GM18873 (cell line): ENCODE measurements at regions not wholly inside any gene's neighbourhood (a gene's known extent, or its start where the extent isn't known, plus 50 kb on each side); places are given as distances from the start of the nearest gene placed in this dataset.
"Not testable (repeated sequence)": the region's sequence is repeated elsewhere in the genome, so short reads cannot be mapped to it uniquely, and the experiment has no call there.

Experiments
- ATAC-seq: cut with Tn5 transposase; IDR thresholded peaks from one replicate; pipeline ENCODE4 v1.9.1; 2021; ENCODE audit warnings: mild to moderate bottlenecking, moderate library complexity, moderate number of reproducible peaks; ENCODE audit not compliant: unreplicated experiment, low FRiP score

DNA sequence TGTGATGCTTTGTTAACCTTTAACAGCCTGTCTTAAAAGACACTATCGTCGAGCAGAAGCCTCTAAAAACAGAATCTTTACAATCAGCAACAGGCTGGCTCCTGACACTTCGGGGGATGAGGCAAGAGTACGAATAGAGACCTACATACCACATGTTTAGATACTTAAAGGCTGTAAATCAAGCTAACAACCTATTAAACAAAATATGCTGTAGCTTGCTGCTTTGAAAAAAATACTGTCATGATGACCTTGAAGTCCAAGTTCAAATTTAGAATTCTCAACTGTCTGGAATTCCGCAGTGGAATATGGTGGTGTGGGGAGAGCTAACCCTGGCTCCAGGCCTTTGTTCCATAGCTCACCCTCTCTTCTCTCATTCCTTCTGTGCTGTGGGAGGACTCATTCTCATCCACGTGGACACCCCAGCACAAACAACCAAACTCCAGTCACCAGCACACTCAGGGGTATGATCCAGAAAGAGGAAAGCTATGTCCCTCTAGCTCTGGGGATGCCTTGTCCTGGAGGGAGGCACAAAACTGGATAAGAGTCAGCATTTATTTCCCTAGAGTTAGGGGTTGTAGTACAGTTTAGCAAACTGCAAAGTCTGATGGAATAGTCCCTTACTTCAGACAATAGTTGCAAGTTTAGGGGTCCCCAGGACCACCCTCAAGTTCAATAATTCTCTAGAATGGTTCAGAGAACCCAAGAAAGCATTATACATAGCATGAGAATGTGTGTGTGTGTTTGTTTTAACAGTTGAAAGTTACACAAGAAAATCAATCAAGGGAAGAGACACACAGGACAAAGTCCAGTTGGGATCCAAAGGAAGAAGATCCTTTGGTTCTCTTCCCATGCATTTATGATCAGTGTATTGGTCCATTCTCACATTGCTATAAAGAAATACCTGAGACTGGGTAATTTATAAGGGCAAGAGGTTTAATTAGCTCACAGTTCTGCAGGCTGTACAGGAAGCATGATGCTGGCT lies 196.1 kb upstream of the SVIL start:
- no peak for ATAC-seq

DNA sequence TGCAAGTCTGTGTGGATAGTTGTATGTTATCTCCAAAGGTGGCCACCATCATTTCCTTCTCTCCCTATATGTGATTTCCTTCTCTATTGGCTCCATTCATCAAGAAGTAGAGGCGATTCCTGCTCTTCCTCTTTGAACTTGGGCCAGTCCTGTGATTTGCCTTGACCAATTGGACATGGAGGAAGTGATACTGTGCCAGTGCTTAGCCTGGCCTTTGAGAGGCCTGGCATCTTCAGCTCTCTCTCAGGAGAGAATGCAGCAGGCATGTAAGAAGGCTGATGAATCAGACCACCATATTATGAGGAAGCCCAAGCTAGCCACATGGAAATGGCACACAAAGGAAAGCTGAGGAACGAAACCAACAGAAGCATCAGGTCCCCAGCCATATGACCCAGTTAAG lies 195.0 kb upstream of the SVIL start:
- ATAC-seq: no peak

DNA sequence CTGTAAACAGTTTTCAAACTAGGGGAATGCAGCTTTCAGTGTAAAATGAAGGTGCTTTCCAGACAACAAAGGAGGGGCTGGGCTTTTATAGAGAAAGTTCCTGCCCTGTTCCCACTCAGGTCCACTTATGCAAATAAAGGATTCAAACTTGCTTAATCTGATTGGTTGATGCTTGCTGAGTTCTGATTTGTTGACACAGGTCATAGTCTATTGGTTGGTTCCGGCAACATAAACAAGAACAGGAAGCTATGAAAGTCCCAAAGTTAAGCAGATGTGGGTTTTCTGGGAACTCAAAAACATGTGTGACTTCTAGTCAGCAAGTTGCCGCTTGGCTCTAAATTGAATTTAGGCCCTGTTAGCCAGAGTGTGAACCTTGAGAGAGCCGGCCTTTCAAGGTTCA lies 194.2 kb upstream of the SVIL start:
- ATAC-seq: no peak

DNA sequence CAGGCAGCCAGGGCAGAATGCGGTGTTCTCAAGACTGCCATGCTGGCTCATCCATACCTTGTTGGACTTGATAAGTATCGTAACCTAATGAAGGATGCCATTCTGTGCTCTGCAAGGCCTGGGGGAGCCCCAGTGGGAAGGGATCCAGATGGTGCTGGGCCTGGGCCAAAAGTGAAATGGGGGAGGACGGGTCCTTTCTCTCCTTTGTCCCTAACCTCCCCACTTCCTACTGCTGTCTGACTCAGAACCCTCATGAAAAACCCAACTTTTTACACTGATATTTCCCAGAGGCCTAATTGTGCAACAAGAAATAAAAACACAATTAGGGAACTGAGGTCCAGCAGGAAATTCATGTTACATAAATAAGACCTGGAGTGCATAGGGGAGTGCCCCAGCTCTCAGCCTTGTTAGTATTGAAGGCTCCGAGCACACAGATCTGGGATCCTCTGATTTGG lies 193.7 kb upstream of the SVIL start:
- ATAC-seq: no peak

DNA sequence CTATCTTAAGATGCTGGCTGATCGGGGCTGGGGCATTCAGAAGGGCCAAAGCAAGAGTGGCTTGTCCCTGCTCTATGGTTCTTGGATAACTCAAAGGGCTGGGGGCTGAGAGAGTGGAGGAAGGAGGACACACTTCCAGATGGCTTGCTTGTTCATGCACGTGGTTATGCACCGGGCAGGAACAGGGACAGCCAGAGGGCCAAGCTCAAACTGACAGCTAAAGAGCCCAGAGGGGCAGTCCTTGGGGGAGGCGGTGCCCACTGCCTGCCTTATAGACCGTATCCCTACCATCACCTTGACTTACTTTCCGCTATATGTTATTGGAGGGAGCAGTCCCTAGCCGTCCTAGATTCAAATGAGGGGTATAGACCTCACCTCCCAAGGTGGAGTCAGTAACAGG lies 192.7 kb upstream of the SVIL start:
- no peak for ATAC-seq

DNA sequence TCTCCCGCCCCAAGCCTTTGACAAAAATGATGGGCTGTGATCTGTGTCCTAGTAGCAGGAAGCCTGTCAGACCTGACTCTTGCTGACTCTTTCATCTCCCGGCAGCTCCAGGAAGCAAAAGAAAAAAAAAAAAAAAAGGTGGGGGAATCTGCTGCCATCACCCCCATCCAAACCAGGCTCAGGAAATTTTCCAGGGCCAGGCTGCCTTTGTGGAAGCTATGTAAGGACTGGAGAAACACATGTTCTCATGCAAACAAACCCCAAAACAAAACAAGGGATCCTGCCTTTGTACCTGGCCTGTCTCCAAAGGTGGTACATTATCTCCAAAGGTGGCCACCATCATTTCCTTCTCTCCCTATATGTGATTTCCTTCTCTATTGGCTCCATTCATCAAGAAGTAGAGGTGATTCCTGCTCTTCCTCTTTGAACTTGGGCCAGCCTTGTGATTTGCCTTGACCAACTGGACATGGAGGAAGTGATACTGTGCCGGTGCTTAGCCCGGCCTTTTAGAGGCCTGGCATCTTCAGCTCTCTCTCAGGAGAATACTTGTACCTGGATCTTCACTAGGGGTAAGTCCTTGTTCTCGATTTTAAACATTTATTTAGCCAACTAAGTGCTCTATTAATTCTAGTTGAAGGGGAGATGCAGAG lies 192.2 kb upstream of the SVIL start:
- no peak for ATAC-seq

DNA sequence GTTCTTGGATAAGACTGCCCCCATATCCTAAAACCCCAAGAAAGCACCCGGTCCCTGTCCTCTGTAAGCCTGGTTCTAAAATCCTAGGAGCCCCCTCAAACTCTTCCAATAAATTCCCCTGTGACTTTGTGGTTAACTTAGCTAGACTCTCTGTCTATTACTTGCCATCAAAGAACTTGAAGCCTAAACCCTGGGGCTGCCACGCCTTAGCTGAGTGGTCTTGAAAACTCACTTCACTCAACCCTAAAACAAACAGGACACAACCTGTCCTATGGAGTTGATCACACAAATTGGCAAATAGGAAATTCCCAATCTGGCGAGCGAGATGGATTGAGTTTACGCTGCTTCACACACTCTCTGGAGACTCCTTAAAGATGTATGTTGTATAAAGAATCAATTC lies 191.4 kb upstream of the SVIL start:
- ATAC-seq: no peak

DNA sequence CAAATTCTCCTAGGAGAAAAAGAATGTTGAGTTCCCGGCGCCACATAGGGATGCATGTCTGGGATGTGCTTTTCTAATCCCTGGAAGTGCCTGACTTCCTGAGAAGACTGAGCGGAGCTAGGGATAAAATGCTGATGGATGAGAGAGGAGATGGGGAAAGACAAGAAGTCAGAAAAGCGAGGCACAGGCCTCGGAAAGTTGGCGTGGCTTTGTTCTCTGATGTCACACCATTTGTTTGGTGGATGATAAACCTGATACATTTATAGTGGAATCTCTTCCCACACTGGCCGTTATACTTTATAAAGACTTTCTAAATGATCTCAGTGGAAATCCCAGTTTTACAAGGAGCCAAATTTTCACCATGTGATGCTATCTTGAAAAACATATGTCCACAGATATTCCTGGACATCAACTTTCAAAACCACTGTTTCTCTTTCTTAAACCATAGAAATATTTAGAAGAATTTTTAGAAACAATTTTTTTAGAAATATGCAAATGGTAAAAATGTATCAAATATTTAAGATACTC lies 188.8 kb upstream of the SVIL start:
- ATAC-seq: no peak

DNA sequence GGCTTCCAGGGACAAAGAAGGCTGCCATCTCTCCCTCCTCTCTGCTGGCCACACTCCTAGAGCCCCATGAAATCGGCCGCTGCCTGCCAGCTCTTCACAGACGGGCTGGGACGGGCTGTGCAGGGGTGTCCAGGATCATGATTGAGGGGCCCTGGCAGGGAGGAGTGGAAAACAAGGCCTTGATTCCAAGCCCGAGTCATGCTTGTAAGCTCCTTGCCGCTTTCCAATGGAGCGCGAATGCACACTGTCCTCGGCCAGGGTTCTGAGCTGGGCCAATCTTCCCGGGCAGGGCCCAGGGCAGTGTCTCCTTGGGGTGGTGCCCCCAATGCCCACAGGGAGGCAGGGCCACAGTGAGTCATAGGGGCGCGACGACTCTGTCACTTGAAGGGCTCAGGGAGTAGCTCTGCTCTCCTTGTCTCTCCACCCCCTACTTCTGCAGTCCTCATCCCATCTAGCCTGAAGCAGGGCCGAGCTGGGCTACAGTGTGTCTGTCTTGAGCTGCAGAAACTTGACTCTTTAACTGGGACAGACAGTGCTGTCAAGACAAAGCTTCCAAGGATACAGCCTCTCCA lies 186.2 kb upstream of the SVIL start:
- no peak for ATAC-seq

DNA sequence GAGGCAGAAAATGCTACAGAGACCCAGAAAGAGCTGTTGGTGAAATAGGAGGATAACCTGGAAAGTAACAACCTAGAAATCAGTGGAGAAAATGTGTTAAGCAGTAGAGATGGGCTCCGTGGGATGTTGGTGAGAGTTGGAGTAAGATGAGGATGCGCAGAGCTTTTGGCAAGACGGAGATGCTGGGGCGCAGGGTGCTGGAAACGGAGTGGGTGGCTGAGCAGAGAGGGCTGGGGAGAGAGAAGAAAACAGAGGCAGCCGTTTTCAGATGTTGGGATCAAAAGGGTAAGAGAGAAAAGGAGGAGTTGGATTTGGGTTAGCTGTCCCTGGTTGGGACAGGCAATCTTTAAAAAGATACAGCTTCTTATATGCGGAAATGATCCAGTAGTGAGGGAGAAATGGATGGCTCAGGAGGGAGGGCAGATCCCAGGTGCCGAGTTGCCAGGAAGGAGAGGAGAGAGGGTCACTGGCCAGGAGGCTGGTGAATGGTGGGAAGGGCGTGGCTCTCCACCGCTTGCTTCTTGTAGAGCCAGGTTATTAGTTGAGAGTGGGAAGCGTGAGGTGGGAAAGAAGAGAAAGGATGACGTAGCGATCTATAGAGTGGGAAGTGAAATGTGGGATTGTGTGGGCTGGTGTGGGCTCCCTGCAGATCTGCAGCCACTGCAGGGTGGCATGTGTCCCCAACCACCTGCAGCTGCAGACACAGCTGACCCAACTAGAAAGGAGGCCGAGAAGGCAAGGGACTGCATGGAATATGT lies 182.2 kb upstream of the SVIL start:
- ATAC-seq: no peak

DNA sequence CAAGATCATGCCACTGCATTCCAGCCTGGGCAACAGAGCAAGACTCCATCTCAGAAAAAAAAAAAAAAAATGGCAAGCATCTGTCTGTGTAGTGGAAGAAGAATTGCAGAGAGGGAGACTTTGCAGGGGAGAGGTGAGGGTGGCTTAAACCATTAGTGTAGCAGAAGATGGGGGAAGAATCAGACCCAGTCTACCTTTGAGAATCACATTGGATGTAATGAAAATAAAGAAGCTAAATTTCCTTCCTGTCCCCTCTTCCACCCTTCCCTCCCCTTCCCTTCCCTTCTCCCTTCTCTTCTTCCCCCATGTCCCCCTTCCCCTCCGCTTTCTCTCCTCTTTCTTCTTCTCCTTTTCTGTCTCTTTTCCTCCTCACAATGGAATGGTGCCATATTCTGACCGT lies 180.8 kb upstream of the SVIL start:
- no peak for ATAC-seq

DNA sequence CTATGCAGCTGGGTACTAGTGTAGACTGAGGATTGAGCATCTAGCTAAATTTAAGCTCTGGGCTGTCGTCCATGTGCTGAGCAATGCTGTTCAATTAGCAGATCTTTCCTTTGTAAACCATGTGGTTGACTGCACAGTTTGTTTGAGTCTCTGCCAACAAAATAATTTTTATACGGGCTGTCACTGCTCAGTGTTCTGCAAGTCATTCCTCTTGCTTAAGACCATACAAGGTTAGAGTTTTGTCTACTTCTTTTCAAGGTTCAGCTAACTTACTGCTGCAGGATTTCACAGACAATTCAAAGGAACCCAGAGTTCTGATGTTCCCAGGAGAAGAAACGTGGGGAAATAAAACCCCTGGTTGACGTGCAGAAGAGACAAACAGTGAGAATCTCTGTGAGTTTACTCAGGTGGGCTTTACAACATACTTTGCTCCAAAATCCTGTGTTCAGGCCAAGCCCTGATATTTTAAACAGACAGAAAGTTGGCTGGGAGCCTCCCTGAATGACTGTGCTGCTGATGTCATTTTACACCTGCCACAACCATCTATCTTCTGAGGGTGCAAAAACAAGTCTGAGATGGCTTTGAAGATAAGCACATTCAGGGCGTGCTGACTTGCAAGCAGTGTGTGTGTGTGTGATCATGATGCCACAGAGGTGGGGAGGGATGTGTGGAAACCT lies 177.1 kb upstream of the SVIL start:
- no peak for ATAC-seq

DNA sequence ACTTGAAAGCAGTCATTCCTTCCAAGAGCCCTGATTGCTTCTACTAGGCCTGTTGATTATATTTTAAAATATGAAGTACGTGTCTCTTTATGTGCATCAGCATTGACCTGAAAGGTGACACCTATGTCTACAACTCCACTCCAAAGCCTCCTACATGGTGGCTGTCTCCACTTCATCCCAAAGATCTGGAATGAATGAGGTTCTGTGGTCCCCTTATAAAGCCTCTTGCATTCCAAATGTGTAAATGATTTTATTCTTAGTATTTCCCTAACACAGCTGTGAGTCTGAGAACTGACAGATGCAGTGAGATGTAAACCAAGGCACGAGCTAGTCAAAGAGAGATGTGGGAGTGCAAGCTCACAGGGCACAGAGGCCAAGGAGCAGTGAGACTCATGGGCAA lies 176.0 kb upstream of the SVIL start:
- no peak for ATAC-seq

DNA sequence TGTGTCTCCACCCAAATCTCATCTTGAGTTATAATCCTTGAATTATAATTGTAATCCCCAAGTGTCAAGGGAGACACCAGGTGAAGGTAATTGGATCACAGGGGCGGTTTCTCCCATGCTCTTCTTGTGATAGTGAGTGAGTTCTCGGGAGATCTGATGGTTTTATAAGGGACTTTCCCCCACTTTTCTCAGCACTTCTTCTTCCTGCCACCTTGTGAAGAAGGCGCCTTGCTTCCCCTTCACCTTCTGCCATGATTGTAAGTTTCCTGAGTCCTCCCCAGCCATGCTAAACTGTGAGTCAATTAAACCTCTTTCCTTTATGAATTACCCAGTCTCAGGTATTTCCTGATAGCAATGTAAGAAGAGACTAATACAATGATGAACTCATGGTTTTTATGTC lies 175.5 kb upstream of the SVIL start:
- not testable (repeated sequence) for ATAC-seq

DNA sequence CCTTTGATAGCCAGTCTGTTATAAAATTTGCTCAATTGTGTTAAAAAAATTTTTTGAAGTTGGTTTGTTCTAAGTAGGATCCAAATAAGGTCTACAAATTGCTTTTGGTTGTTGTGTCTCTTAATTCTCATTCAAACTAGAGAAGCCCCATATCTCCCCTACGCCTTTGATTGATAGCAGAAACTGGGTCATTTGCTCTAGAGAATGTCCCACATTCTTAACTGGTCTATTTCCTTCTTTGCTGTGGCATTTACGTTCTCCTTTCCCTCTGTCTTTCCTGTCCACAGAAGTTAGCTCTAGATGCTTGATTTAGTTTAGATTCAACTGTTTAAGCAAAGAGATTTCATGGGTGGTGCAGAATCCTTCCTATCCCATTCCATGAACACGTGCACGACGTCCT lies 174.6 kb upstream of the SVIL start:
- ATAC-seq: no peak

DNA sequence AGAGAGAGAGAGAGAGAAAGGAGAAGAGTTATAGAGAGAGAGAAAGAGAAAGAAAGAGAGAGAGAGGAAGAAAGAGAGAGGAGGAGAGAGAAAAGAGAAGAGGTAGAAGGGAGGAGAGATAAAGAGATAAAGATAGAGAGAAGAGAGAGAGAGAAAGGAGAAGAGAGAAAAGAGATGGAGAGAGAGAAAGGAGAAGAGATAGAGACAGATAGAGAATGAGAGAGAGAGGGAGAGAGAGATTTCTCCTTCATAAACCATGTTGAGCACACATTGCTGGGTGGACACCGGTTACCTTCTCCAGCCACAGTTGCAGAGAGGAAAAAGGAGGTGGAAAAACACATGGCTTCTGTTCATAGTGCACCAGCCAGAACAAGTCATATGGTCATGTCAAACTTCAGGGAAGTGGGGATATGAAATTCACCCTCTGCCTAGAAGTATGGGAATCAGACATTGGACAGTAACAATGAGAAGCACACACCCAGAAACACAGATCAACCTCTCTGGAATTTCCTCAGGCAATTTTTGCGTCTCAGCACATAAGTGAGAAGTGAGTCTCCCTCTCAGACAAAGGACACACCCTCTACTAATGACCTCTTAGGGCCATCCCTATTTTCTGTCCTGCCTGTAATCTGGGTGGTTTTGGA lies 172.5 kb upstream of the SVIL start:
- ATAC-seq: no peak

DNA sequence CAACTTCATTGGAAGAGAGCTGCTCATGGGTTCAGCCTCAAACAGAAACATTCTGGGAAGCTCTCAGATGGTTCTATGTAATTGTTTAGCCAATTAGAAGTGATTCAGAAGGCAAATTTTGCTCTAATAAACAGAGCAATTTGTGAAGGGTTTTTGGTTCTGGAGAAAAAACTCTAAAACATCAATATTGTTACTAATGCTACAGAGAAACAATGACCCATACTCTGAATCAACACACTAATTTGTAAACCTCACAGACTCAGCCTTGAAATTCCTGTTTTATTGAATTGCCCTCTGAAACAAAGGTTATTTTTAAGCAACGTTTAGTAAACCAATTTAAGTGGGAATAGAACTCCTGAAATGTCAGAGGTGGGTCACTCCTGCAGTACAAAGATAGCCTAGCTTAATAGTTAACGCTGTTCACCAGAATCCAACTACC lies 171.6 kb upstream of the SVIL start:
- ATAC-seq: no peak

DNA sequence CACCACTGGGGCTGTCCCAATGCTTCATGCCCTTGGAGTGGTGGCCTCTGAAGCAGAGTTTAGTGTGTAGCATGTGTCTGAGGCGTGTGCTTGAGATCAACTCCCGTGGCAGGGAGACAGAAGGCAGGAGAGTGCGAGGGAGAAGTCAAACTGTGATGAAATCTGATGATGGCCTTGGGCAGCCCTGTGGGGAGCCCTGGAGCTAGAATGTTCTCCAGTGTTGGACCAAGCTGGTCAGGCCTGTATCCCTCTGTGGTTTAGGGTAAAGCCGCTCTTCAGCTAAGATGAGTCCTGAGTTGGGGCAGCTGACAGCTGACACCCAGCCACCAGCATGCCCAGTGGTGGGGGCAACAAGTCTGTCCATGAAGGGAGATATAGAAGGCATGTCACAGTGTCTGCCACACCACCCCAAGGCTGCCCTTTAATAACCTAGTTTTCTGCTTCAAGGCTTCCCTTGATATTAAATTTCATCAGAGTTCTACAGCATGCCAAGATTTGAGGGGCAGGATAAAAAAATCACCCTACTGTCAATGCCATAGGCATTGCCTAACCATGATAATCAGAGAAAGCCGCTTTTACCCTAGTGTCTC lies 170.5 kb upstream of the SVIL start:
- ATAC-seq: no peak
